NCI-H2196 treated with DMSO at 0.1 percent for 48 hours (cell line): ENCODE measurements at regions not wholly inside any gene's neighbourhood (a gene's known extent, or its start where the extent isn't known, plus 50 kb on each side); places are given as distances from the start of the nearest gene placed in this dataset.
"Not testable (repeated sequence)": the region's sequence is repeated elsewhere in the genome, so short reads cannot be mapped to it uniquely, and the experiment has no call there.

Experiments used
- DNase-seq: peaks from one replicate; lab custom pipeline; 2025; ENCODE audit not compliant: unreplicated experiment; lab: John Stamatoyannopoulos, UW

DNA sequence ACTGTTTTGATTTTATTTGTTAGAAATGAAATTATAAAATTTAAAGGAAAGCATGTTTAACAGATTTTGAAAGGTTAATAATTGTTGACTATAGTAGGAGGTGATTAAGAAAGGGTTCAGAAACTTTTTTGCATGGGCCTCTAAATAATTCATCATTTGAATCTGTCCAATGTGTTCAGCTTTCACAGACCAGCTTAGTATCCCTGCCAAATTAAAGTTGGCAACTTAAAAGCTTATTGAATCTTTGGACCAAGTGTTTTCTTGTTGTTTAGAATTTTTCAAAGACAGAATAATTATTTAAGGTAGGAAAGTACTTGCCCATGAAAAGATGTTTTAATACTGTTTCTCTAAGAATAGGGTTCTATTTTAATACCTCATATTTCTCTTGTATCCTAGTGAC is 466.0 kb downstream of the GJA1 start:
- no peak for DNase-seq

DNA sequence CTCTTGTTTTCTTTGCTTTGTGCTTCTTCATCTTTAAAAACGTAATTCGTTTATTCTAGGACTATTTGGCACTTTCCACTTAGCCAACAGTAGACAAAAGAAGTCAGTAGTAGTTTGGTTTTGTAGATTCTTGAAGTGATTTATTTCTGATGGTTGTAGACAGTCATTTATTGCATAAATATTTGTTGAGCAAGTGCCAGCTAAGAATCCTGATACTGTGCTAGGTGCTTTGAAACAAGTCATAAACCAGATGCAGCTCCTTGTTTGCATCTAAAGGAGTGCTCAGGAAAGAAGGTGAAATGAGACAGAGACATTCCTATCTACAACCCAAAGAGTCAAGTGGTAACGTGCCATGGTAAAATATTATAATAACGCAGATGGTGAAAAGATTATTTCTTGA is 469.1 kb downstream of the GJA1 start:
- DNase-seq: no peak

DNA sequence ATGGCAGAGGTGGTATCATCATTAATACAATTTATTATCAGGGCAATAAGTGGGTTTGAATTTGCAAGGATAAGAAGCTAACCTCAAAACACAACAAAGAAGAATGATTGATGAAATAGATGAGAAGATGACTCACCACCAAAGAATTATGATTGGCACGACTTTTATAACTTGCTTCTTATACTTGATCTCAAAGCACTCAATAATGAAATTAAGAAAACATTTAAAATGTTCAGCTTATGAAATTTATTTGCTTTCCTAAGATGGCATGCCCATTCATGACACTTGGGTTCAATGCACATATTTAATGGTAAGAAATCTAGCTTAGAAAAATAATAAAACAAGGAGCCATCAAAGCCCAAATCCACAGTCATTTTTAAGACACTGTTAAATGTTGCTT is 477.5 kb downstream of the GJA1 start:
- no peak for DNase-seq

DNA sequence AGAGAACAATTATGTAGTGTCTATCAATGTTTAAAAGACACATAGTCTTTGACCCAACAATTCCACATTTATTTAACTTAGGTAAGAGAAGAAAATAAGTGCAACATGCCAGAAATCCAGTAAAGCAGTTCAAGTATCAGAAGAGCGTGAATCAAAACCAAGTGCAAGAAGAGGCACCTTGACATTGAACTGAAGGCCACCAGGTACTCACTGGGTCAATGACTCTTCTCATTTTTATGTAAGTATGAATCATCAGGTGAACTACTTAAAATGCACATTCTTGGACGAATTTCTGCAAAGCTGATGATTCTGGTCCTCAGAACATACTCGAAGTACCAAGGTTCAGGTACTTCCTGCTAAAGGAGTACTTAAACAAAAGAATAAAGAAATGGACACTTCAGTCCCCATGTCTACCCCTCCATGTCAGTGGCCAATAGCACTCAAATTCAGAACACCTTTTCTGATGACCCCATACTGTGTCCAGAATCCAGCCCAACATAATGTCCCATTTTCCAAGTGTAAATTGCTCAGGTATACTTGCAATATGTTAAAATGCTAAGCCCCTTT is 481.9 kb downstream of the GJA1 start:
- no peak for DNase-seq

DNA sequence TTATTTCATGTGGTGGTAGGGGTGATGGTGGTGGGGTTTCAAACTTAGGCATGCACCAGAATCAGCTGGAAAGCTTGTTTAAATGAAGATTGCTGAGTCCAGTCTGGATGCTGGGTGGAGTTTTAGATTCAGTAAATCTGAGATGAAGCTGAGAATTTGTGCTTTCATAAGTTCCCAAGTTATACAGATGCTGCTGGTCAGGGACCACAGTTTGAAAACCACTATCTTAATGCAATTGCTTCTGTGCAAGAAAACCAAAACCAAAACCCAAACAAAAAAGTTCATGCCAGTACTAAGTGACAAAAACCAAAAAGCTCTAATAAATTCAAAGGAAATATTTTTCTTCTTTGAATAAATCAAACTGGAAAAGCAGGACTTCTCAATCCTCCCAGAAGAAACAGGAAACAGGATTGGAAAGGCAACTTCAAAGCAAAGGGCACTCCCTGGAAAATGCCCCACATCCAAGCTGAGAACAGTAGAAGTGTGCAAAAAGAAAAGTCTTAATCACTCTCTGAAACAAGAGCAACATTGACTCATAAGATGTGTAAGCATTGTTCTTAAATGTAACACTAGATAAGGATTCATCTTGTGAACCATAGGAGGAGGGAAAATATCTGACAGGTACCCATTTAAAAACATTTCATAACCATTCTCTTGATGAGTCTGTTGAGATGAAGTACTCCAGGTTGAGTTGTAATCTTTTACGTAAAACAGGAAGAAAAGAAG is 481.5 kb upstream of the HSF2 start:
- no peak for DNase-seq

DNA sequence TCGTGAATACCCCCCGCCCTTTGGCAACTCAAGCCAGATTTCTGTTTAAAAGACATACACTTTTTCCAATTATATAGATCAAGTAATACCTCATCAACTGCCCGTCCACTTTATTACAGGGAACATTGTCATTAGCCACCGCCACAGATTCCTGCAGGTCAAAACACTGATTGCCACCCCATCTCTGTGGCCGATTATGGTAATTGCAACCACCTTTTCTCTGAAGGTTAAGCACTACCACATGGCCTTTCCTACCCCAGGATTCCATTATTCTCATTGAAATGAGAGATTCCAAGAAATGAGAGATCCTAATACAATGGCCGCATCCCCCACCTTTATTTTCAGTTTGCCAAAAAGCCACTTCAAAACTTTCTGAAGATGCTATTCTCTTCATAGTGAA is 478.8 kb upstream of the HSF2 start:
- DNase-seq: no peak

DNA sequence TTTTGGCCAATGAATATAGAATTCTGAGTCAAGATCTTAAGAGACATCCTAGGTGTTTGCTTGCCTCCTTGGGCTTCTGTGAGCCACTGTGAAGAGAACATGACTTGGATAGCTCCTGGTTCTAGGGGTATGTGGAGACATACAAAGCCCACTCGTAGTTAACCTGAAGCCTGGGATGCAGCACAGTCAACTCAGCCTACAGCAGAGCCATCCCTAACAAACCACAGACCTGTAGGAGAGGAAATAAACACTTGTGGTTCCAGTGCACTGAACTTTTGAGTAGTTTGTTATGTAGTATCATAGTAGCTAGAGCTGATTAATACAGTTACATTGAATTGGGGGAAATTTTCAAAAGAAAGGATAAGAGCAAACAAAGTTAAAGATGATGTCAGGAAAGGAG is 474.4 kb upstream of the HSF2 start:
- no peak for DNase-seq

DNA sequence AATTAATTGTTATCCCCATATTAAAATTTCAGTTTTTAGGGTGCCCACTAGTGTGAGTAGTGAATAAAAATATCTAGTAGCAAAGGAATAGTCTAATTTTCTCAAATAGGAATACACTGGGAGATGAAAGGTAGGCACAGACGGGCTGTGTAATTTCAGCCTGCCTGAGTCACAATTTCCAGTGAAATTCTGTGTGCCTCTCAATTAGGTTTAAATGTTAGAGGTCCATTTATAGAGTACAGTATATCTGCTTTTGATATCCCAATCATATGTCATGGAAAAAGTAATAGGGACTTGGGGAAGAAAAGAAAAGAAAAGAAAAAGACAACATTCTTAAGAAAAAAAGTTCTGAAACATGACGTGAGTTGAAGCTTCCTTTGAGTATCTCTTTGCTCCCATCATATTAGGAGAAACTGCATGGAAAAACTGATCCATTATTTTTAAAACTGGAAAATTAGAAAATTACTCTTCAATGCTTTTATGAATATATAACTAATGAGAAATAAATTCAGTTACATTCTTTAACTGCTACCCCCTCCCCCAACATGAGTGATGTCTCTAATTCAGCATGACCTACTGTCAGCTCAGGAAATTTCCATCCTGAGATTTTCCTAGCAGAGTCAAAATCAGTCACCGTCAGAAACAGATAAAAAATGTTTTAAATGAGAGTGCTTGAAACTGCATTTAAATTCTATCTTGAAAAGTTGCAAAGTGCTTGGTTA is 473.8 kb upstream of the HSF2 start:
- no peak for DNase-seq

DNA sequence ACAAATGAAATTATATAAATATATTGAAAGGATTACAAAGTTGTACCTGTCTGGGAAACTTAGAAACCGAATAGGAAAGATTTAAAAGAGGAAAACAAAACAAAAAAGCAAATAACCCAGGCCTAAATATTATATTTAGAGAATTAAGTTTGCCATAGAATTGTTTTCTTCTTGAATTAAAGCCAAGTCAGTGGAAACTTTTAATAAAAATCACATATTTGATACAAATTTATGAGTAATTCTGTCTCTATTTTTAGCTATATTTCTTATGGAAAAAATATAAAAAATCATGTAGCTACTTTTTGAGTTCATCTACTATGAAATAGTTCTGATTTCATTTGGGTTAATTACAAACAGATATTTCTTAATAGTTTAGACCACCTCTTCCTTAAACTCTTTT is 470.2 kb upstream of the HSF2 start:
- DNase-seq: no peak

DNA sequence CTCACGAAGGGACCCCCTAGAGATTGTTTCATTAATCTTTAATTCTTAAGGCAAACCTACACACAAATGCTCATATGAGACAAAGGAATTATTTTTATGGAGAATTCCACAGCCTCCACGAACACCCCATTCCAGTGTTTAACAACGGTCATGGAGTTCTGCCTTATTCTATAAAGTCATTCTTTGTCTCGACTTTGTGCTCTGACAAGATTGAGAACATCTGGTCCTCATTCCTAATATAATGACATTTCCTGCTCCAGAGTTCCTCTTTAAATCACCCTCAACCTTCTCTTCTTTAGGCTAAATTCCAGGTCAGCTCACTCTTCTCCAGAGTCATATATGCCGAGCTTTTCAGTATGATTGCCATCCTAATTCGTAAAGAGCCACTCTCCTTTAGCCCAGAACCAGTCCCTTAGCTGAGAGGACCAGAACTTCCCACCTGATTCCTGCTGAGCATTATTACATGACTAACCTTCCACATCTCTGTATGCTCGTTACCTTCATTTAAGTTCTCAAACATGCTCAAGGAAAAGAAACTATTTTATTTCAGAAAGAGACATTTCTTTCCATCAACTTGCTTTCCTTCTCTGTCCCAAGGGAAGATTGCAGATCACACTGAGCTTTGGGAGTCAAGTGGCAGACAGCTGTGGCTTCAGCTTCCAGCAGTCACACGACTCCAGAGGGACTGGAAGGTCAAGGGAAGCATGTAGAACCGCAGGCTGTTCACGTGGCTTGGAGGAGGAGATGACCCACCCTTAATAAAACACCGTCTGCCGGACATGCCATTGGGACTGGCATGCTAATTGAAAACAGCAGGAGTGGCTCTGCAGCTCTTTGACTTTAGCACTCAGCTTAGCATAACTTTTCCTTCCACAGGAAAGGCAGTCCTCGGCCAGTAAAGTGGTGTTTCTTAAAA is 467.1 kb upstream of the HSF2 start:
- no peak for DNase-seq

DNA sequence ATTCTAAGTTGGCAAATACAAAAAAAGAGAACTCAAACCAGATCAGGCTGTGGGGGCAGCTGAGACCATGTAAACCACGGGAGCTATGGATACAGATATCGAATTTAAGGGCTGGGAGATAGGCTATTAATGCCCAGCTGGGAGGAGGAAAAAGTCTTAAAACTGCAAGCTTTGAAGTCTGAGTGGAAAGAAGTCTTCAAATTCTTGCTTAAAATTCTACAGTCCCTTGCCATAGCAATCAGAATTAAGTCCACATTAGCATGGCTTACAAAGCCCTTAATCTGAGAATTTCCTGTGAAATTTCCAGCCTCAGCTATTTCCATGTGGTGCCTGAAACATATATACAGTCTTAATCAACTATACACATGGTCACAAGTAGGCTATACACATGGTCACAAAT is 465.0 kb upstream of the HSF2 start:
- DNase-seq: no peak

DNA sequence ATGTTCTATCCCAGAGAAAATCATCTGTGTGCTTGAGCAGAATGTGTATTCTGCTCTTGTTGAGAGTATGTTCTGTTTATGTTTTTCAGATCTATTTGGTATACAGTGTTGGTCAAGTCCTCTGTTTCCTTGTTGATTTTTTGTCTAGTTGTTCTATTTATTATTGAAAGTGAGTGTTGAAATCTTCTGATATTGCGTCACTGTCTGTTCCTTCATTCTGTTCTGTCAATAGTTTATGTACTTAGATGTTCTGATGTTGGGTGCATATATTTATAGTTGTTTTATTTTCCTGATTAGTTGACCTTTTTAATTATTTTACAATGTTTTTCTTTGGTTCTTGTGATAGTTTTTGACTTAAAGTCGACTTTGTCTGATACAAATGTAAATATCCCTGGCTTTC is 458.7 kb upstream of the HSF2 start:
- no peak for DNase-seq

DNA sequence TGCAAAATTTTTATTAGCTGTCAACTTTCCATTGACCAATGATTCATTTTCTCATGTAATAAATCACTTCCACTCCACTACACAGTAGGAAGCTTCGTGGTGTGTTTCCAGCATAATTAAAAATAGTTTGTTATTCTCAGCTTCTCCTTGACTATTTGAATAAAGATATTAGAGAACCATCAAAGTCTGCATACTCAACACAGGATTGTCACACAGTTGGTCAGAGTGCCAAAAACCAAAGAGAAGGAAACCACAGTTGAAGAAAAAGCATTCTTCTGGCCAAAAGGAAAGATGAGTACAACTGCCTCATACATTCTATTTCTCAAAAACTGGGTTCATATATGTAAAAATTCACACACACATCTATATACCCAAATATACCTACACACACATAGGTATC is 455.1 kb upstream of the HSF2 start:
- no peak for DNase-seq

DNA sequence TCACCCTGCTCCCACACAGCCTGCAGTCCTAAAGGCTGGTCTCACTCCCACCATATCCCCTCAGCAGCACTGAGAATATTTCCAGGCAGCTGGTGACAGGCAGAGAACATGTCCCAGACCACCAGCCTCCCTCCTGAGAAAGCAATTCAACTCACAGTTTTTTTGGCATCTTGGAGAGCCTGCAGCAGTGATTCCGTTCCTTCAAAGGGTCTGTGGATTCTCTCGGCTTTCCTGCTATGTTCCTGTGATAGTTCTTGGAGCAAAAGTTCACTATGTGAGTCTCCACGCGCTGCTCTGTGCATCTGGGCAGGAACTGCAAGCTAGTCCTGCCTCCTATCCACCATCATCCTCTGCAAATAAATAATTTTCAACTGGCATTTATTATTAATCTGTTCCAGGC is 448.3 kb upstream of the HSF2 start:
- DNase-seq: no peak

DNA sequence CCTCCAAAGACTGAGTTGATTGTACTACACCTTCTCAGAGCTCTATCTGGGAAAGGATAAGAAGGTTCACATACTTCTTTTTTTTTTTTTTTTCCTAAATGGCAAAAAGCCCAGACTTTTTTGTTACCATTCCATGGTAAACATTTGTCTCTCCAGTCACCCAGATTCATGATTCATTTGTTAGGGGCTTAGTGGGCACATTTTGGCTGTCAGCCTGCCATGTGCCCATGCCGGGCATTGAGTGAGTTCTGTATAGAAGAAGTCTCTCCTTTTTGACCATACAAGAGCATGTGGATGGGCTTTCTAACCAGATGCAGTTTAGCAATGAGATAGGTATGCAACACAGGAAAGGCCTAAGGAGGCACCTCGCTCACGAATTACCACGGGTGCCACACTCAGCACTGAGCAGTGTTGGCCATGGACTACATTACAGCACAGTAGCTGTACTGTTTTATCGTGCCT is 447.5 kb upstream of the HSF2 start:
- no peak for DNase-seq

DNA sequence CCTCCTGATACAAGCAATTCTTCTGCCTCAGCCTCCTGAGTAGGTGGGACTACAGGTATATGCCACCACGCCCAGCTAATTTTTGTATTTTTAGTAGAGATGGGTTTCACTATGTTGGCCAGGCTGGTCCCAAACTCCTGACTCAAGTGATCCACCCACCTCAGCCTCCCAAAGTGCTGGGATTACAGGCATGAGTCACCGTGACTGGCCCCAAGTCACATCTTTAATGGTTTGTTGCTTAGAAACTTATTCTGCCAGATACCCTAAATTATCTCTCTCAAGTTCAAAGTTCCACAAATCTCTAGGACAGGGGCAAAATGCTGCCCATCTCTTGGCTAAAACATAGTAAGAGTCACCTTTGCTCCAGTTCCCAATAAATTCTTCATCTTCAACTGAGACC is 444.1 kb upstream of the HSF2 start:
- not testable (repeated sequence) for DNase-seq

DNA sequence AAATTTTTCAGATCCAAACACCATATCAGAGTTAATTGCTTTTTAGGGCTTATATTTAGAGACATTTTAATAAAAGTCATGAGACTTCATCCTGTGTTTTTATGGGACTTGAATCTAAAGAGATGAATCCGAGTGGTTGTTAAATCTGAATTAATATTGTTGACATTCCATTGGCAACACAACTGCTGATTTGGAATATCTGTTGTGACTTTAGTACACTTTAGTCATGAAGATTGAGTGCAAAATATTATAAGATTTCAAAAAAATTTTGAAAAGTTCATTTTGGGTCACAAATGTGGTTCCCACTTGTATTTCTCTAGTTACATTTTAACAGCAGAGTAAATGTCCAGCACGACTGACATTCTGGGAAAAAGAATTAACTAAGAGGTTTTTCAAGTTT is 442.7 kb upstream of the HSF2 start:
- no peak for DNase-seq

DNA sequence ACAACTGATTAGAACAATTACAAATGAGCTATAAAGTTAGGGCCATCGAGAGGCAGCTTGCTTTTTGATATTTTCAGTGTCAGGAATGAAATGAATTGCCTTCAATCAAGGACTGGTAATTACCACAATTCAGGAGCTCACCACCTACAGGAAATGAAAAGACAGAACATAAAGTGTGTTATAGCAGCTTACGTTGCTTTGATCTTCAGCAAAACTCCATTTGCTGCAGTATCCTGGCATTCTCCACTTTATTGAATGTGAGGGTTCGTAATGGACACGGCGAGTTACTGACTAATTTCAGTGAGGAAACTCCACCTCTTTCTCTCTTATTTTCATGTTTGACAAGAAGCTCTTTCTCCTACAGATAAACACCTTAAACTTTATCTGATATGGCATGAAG is 440.0 kb upstream of the HSF2 start:
- DNase-seq: no peak

DNA sequence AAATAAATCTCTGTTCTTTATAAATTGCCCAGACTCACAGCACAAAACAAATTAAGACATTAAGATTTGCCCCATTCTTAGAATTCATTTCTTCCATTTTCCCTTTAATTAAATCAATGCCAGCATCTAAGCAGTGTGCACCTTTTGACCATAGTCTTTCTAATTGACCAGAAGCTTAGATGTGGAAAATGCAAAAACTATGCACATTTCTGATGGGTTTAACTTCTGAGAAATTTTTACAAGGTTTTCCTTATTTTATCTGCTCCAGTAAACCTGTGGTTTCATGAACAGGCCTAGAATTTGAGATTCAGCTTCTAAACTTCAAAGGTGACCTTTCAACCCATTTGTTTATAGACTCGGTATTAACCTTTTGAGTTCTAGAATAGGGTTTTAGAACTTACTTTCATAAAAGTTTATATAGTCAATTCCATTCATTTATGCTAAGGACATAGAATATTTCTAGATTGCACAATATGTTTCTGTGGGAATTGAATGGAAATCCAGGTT is 437.8 kb upstream of the HSF2 start:
- DNase-seq: no peak

DNA sequence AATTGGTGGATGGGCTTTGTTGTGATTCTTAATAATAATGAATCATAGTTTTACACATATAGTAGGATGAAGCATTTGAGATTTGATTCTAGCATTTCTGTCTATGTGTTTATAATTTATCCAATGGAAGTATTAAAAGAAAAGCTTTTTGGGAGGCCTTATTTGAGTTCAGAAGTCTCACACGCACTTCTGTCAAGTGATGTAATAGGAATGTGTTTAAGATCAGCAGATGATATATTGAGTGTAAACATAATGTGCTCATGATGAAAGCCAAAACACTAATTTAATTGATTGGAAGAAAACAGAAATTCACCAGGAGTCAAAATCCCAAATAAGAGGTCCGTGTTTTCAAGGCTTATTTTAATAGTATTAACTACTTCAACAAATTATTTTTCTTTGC is 435.6 kb upstream of the HSF2 start:
- no peak for DNase-seq

DNA sequence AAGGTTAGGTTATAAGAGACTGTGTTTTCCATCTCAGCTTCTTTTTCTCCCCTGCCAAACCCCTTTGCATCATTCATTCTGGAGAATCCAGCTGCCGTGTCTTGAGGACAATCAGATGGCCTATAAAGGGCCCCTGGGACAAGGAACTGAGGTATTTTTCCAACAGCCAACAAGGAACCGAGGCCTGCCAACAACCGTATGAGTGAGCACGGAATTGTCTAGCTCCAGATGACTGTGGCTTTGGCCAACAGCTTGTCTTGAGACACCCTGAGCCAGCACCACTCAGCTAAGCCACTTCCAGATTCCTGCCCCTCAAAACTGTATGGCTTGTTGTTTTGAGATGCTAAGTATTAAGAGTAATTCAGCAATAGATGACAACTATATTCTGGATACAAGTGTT is 433.7 kb upstream of the HSF2 start:
- no peak for DNase-seq
